Hepatic stellate cell (primary cell): ENCODE measurements at regions not wholly inside any gene's neighbourhood (a gene's known extent, or its start where the extent isn't known, plus 50 kb on each side); places are given as distances from the start of the nearest gene placed in this dataset.

Experiments
- DNase-seq: peaks from one replicate; pipeline ENCODE4 v3.0.0; 2011; ENCODE audit warnings: low spot score

DNA sequence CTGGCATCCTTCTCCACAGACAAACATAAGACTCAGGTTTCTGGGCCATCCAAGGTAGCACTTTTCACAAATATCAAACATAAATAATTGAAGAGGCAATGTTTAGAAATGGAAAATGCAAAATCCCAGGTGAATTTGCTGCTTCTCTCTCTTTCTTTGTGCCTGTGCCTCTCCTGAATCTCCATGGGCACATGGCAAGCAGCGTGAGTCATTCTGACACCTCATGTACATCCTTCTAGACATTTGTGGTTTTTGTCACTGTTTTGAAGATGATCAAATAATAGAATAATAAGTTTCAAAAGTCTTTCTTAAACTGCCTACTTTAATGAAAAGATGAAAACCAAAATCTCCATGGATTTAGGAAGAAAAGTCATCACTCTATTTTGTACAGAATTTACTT is 60.3 kb upstream of the RAB11FIP2 start:
- DNase-seq = no peak

GRCh38 chr10:118106426-118106825 is 59.7 kb upstream of the RAB11FIP2 start:
- DNase-seq = peak; percentile 2

DNA sequence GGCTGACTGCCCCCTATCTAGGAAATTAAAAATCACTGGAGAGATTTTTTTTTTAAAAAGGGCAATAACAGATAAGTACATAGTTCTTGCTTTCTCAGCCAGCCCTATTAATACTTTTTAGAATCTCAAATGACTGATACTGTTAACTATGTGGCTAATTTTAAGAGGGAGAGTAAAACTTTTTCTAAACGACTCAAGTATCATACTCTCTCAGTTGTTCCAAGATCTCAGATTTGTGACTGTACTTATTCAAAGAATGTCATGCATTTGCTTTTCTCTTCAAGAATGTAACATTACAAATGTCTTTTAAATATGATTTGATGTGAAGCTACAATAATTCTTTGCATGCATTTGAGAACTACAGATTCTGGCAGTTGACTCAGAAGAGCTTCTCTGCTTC is 55.4 kb upstream of the RAB11FIP2 start:
- DNase-seq = no peak

DNA sequence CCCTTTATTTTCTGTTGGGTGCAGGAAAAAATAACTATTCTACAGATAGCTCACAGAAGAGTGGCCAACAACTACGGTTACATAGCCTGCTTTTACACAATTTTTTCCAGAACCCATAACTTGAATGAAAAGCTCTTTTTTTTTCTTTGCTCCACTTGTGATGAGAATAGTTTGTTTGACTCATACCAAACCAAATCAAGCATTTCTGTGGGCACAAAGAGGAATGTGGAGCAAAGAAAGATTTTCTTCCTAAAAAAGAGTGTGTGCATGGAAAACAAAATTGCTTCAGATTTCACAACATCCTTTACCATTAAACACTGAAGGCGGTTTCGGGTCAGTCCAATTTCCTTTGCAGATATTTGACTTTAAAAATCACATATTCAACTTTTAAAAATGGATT is 54.8 kb upstream of the RAB11FIP2 start:
- no peak for DNase-seq
